Mucosa of rectum (tissue), 2 donors: ENCODE measurements at regions not wholly inside any gene's neighbourhood (a gene's known extent, or its start where the extent isn't known, plus 50 kb on each side); places are given as distances from the start of the nearest gene placed in this dataset.

ENCODE experiments used
- H3K27ac ChIP-seq, 2 donors: one replicate each; pipeline ENCODE4 v1.7.0; 2013; ENCODE audit warnings: inconsistent platforms in 2 of 2, low read depth in 2 of 2, low read length in 2 of 2
- H3K27me3 ChIP-seq, 2 donors: one replicate each; pipeline ENCODE4 v1.7.0; 2013; ENCODE audit warnings: low read length in 2 of 2; ENCODE audit not compliant: control insufficient read depth in 2 of 2, insufficient read depth in 2 of 2
- H3K36me3 ChIP-seq, 2 donors: one replicate each; pipeline ENCODE4 v1.7.0; 2013; ENCODE audit warnings: low read length in 2 of 2; ENCODE audit not compliant: control insufficient read depth in 2 of 2, insufficient read depth in 2 of 2
- H3K4me1 ChIP-seq, 2 donors: one replicate each; pipeline ENCODE4 v1.7.0; 2013; ENCODE audit warnings: low read length in 2 of 2, mild to moderate bottlenecking in 1 of 2; ENCODE audit not compliant: control insufficient read depth in 2 of 2, insufficient read depth in 2 of 2
- H3K4me3 ChIP-seq, 2 donors: one replicate each; pipeline ENCODE4 v1.7.0; 2013; ENCODE audit warnings: low read length in 2 of 2
- H3K9ac ChIP-seq, 2 donors: one replicate each; pipeline ENCODE4 v1.7.0; 2013; ENCODE audit warnings: low read length in 2 of 2, low read depth in 1 of 2, mild to moderate bottlenecking in 1 of 2
- H3K9me3 ChIP-seq, 2 donors: one replicate each; pipeline ENCODE4 v1.7.0; 2013; ENCODE audit warnings: low read length in 2 of 2; ENCODE audit not compliant: control insufficient read depth in 2 of 2
- donor health status: healthy.
- donor health status: Normal muscosa, but diverticular disease.

DNA sequence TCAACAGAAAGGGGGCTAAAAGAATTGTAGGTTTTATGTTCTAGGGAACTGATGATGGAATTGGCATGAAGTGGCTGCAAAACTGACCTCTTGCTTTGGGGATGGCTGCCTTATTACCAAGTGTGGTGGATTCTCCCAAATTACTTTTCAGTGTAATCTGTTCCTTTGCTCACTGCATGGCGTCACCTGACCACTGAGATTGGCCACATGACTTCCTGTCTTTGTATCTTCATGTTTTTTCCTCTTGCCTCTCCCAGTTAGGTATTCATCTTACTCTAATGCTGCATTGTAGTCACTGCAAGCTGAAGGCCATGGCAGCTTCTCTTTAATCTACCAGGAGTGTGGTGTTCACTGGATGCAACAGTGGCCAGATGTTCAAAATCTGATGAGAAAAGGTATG lies 257.7 kb upstream of the TNP1 start:
- Histone ChIP-seq H3K27ac (no peak overlapping the region), H3K27me3 (no peaks in the 10 kb centered on the region), H3K36me3 (no peaks in the 10 kb centered on the region), H3K9ac (no peak overlapping the region), H3K9me3 (no peaks in the 10 kb centered on the region), H3K4me1 (no peaks in the 10 kb centered on the region), H3K4me3 (no peak overlapping the region)

DNA sequence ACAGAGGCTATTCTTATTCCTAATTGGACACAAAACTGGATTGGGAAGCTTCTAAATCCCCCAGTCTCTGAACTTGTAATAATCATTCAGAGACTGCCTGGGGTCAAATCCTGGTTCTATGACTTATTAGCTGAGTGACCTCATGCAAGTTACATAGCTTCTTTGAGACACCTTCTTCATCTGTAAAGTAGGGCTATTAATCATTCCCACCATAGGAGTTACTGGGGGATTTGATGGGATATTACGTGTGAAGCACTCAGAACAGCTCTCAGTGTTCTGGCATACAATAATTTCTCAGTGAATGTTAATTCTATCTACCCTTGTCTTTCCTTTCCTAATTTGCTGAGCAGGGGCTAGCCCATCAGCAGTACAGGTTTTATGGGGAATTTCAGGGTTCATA lies 256.7 kb upstream of the TNP1 start:
- Histone ChIP-seq H3K4me1 (no peaks in the 10 kb centered on the region), H3K9ac (no peak overlapping the region), H3K9me3 (no peaks in the 10 kb centered on the region), H3K27ac (no peak overlapping the region), H3K27me3 (no peaks in the 10 kb centered on the region), H3K4me3 (no peak overlapping the region), H3K36me3 (no peaks in the 10 kb centered on the region)

DNA sequence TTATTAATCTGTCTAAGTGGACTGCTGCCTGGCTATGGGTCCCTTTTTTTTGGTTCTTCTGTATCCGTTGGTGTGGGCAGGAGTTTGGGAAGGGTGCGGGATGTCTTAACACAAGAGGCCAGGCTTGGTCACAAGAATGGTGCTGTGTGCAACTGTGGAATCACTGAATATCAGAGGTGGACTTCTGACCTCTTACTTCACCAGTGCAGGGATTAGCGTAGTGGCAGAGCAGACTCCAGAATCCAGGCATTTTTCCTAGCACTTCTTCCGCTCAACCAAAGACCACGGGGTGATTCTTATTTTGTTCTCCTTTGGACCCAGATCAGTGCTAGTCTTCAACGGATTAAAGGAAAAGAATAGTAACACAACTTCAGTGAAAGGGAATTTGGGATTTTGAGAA lies 254.3 kb upstream of the TNP1 start:
- no peaks in the 10 kb centered on the region for H3K9me3 ChIP-seq
- no peaks in the 10 kb centered on the region for H3K4me1 ChIP-seq
- no peak overlapping the region for H3K27ac ChIP-seq
- no peaks in the 10 kb centered on the region for H3K36me3 ChIP-seq
- no peak overlapping the region for H3K9ac ChIP-seq
- H3K4me3 ChIP-seq: no peak overlapping the region
- H3K27me3 ChIP-seq: no peaks in the 10 kb centered on the region

DNA sequence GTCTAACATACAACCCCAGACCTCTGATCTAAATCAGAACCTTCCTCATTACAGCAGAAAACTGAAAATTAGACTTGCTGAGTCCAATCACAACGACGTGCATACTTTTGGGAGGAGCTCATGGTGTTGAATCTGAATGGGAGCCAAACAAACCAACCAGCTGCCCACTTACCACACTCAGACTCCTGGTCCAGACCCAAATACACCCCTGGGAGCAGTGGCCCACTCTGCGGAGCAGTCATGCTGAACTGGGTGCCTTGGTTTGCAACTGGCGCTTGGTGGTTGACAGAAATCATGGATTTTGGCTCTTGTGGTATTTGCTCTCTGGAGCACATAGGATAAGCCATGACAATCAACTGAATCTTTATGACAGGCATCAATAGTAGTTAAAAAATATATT lies 253.6 kb upstream of the TNP1 start:
- Histone ChIP-seq H3K4me1 (no peaks in the 10 kb centered on the region), H3K9ac (no peak overlapping the region), H3K9me3 (no peaks in the 10 kb centered on the region), H3K36me3 (no peaks in the 10 kb centered on the region), H3K4me3 (no peak overlapping the region), H3K27me3 (no peaks in the 10 kb centered on the region), H3K27ac (no peak overlapping the region)

DNA sequence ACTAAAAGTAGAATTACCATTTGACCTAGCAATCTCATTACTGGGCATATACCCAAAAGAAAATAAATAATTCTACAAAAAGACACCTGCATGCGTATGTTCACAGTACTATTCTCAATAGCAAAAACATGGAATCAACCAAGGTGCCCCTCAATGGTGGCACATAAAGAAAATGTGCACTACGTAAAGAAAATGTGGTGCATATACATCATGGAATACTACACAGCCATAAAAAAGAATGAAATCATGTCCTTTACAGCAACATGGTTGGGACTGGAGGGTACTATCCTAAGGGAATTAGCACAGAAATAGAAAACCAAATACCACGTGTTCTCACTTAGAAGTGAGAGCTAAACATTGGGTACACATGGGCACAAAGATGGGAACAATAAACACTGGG lies 250.7 kb upstream of the TNP1 start:
- no peak overlapping the region for H3K4me3 ChIP-seq
- H3K27me3 ChIP-seq: no peaks in the 10 kb centered on the region
- no peaks in the 10 kb centered on the region for H3K4me1 ChIP-seq
- no peaks in the 10 kb centered on the region for H3K9me3 ChIP-seq
- no peak overlapping the region for H3K27ac ChIP-seq
- H3K9ac ChIP-seq: no peak overlapping the region
- H3K36me3 ChIP-seq: no peaks in the 10 kb centered on the region

DNA sequence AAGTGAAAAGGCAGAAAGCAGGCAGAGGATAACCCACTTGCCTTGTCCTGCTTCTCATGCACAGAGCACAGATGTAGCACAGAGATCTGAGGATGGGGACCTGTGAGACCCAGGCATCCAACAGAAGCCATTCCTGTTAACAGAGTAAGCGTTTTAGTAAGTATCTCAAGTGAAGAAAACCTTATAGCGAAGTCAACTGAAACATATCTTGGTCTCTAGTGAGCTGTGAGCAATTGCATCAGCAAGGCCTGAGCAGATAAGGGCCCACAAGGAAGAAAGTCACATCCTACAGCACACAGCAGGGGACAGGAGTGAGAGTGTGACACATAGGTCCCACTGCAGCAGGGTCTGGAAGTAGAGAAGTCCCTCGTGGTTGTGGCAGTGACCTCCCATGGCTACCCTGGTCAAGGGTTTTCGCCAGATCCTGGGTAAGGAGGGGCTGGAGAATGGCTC lies 248.7 kb upstream of the TNP1 start:
- Histone ChIP-seq H3K27me3 (no peaks in the 10 kb centered on the region), H3K27ac (no peak overlapping the region), H3K36me3 (no peaks in the 10 kb centered on the region), H3K9ac (no peak overlapping the region), H3K9me3 (no peaks in the 10 kb centered on the region), H3K4me3 (no peak overlapping the region), H3K4me1 (no peaks in the 10 kb centered on the region)

DNA sequence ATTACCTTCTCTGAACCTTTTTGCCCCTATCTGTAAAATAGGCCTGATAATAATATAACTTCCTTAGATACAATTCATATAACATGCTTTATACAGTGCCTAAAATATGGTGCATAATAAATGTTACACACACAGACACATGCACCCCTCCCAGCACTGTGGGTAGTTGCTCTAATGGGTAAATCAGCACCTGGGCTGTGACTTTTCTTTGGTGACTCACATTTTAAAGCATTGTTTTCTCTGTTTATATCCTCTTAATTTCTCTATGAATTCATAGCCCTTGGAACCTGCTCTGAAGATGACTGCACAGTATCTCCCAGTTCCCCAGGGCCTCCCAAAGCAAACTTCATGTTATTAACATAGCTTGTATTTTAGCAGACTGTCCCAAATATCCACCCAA lies 248.2 kb upstream of the TNP1 start:
- H3K9ac ChIP-seq: no peak overlapping the region
- no peaks in the 10 kb centered on the region for H3K27me3 ChIP-seq
- H3K4me3 ChIP-seq: no peak overlapping the region

DNA sequence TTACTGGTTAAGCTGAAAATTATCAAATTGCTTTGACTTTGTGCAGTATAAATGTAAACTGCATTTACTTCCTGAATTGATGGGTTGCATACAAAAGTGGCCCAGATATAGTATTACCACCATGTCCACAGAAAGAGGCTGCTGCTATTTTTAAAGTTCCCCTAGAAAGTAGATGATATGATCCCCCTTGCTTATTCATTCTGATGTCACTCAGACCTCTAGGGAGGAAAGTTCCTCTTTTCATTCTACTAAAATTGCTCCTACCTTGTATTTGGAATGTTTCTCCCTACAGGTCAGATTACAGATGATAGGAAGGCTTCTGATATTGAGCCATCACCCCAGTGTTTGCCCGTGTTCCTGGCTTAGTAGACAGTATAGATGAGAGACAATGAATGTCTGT lies 247.6 kb upstream of the TNP1 start:
- H3K27me3 ChIP-seq: no peaks in the 10 kb centered on the region
- no peaks in the 10 kb centered on the region for H3K4me1 ChIP-seq
- H3K9me3 ChIP-seq: no peaks in the 10 kb centered on the region
- no peak overlapping the region for H3K27ac ChIP-seq
- H3K36me3 ChIP-seq: no peaks in the 10 kb centered on the region
- H3K4me3 ChIP-seq: no peak overlapping the region
- no peak overlapping the region for H3K9ac ChIP-seq

More for the DNA sequence above, 248.2 kb upstream of the TNP1 start:
- Histone ChIP-seq H3K36me3 (no peaks in the 10 kb centered on the region), H3K4me1 (no peaks in the 10 kb centered on the region), H3K27ac (no peak overlapping the region), H3K9me3 (no peaks in the 10 kb centered on the region)

DNA sequence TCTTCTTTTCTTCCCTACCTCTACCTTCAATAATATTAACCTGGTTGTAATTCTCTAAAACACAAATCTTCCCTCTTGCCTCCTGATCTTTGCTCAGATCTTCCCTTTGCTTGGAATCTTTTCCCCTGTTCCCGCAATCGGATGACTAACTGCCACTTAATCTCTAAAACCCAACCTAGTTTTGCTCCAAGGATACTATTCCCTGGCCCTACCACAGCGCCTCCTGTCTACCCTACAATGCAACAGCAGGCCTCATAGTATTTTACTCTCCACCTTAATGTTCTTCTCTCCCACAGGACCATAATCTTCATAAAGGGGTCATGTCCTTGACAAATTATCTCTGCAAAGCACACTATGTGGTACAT lies 246.8 kb upstream of the TNP1 start:
- H3K4me1 ChIP-seq: no peaks in the 10 kb centered on the region
- H3K27ac ChIP-seq: no peak overlapping the region
- H3K9ac ChIP-seq: no peak overlapping the region

DNA sequence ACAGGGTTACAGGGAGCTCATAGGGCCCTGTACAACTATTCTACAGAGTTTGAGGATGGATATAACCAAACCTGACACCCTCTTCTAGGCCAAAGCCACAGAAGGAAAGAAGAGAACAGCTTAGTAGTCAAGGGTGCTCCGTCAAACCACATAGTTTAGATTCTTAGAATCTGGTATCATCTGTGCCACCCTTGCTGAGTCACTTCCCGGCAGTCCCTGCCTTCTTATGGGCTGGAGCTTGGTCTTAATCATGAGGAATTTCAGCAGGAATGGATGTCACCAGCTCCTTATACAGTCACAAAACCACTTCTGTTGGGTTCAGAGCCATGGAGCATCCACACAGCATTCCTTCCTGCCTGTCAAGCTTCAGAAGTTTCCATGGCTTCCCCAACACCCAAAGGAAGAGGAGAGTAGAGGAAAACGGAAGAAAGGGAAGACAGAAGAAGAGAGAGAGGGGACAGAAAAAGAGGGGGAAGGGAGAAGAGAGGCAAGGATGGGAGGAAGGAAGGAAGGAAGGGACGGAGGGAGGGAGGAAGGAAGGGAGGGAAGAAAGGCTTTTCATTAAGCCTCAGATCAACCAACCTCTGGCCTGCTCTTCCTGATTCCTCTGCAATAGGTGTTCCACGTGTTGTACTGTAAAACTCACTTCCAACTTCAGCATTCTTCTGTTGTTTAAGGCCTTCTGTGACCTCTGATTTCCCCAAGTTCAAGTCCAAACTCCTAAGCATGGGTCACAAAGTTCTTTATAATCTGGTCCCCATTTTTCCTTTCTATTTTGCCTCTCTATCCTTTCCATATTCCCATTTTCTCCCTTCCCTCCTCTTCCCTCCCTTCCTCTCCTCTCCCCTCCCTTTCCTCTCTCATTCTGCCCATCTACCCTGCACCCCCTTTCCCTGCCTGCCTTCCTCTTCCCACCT lies 246.1 kb upstream of the TNP1 start:
- no peaks in the 10 kb centered on the region for H3K4me1 ChIP-seq
- H3K9ac ChIP-seq: no peak overlapping the region
- no peaks in the 10 kb centered on the region for H3K27me3 ChIP-seq
- H3K4me3 ChIP-seq: no peak overlapping the region
- no peaks in the 10 kb centered on the region for H3K36me3 ChIP-seq
- no peak overlapping the region for H3K27ac ChIP-seq
- no peaks in the 10 kb centered on the region for H3K9me3 ChIP-seq

More for the DNA sequence above, 246.8 kb upstream of the TNP1 start:
- H3K36me3 ChIP-seq: no peaks in the 10 kb centered on the region
- no peak overlapping the region for H3K4me3 ChIP-seq
- H3K9me3 ChIP-seq: no peaks in the 10 kb centered on the region
- H3K27me3 ChIP-seq: no peaks in the 10 kb centered on the region
